GM12874 (cell line): ENCODE measurements at regions not wholly inside any gene's neighbourhood (a gene's known extent, or its start where the extent isn't known, plus 50 kb on each side); places are given as distances from the start of the nearest gene placed in this dataset.

Experiments
- TF ChIP-seq, protein P1 (sequence below): IDR thresholded peaks from 2 replicates; pipeline ENCODE4 v1.5.1; 2011; ENCODE audit warnings: low read depth, mild to moderate bottlenecking, control low read depth, low read length, moderate library complexity; ENCODE audit not compliant: insufficient read depth

DNA sequence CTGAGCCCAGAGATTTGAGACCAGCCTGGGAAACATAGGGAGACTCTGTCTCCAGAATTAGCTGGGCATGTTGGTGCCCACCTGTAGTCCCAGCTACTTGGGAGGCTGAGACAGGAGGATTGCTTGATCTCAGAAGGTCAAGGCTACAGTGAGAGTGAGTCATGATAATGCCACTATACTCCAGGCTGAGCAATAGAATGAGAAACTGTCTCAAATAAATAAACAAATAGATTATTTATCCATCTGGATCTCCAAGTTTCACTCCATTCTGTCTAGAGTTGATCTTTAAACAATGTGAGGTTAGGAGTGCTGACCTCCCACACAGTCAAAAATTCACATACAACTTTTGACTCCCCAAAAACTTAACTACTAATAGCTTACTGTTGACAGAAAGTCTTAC lies 106.8 kb upstream of the PALMD start:
- TF ChIP-seq, protein P1, sequence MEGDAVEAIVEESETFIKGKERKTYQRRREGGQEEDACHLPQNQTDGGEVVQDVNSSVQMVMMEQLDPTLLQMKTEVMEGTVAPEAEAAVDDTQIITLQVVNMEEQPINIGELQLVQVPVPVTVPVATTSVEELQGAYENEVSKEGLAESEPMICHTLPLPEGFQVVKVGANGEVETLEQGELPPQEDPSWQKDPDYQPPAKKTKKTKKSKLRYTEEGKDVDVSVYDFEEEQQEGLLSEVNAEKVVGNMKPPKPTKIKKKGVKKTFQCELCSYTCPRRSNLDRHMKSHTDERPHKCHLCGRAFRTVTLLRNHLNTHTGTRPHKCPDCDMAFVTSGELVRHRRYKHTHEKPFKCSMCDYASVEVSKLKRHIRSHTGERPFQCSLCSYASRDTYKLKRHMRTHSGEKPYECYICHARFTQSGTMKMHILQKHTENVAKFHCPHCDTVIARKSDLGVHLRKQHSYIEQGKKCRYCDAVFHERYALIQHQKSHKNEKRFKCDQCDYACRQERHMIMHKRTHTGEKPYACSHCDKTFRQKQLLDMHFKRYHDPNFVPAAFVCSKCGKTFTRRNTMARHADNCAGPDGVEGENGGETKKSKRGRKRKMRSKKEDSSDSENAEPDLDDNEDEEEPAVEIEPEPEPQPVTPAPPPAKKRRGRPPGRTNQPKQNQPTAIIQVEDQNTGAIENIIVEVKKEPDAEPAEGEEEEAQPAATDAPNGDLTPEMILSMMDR: no peak

DNA sequence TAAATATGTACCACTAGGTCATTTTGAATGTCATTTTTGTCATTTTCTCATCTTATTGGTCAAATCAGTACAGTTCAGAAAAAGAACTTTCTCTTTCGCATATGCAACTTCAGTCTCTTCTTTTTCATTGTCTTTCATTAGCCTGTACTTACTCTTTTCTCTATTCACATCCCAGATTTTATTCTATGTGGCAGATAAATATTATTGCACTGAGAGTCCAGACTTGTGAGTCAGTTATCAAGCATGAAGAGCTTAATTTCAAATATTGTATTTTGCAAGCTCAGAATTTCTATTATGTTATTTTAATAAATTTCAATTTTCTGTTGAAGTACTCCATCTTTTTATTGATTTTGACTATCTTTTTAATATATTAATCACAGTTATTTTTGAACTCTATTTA lies 105.2 kb upstream of the PALMD start:
- TF ChIP-seq, protein P1: no peak

DNA sequence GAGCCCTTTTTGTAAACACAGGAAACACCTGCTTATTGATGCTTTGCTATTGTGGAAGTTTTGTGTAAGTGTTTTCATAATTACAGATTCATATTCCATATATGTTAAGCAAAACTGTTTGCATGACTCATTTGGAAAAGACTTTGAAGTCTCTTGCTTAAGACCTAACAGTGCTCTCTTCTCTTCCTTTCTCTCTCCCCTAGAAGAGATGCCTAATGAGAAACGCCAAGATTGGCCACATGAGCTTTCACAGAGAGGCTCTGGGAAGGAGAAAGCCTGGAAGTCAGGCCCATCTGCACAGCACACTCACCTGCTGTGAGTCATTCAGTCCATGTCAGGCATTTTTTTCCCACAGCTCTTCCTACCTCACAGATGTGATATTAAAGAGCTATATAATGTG lies 101.6 kb upstream of the PALMD start:
- TF ChIP-seq, protein P1: no peak

DNA sequence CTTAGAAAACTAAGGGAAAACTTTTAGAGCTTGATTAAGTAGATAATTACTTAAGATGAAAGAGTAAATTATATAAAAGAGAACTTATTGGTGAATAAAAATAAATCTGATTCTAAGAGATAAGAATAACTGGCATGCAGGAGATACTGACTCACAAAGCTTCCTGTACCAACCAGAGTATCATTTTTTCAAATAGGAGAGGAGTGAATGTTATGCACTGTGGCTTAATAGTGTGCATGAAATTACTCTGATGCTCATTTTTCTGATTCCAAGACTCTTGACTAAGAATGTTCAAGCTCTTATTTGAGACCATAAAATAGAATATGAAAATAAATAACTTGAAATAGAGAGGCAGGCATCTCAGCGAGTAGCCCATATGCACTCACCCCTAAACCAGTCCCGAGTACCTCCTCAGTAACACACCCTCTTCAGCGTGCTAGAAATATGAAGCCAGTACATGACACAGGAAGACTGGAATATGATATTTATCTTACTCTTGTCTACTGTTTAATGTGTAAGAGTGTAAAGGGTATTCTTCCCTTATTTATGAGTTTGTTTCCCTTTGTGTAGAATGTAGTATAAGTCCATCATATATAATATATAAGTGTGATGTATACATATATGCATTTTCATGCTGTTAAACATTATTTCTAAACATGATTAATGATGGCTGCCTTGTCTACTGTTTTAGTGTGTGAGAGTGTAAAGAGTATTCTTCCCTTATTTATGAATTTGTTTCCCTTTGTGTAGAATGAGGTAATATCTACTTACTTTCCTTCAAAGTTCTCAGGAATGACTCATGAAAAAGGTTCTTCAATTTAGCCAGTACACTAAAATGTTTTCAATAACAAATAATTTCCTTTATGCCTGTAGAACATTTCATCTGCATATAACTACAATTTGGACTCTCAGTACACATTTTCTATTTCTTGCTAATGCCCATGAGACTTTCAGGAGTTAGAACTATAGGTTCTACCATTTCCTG lies 99.2 kb upstream of the PALMD start:
- TF ChIP-seq, protein P1: no peak

DNA sequence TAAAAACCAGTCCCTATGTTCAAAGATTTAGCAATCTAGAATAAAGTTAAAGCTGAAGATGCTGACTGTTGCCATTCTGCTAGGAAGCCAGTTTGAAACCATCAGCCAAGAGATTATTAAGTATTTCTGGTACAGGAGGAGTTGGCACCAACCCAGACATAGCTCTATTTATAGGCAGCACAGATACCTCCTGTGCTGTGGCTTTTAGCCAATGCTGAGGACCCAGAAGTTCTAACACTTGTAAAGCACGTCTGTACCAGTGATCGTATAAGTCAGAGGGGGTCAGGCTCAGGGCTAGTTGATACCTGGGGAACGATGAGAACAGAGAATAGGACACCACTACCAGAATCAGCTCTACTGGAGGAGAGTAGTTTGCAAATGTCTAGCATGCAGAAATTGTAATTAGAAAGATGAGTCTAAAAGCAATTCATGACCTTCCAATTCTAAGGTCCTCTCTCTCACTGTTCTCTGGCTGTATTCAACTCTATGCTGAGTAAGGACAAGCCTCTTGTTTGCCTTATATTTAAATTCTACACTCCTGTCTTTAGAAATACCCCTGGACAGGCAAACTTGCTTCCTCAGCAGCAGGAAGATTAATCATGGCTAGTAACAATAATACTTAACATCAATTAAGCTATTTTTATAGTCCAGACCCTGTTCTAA lies 96.8 kb upstream of the PALMD start:
- TF ChIP-seq, protein P1: no peak

DNA sequence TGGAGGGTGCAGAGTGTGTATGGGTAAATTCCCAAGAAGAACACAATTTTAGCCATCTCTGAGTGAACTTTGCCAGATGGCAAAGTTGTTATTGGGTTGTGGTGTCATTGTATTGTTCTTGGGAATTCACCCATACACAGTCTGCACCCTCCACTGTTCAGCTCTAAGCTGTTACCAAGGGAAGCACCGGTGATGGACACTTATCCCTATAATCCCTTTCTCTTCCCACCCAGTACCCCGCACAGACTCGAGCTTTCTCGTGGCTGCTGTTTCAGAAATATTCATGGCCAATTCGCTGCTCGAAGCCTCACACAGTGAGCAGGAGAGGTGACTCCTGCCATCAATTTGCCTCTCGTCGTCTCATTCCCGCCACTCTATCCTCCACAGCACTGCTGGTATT lies 95.7 kb upstream of the PALMD start:
- TF ChIP-seq, protein P1: no peak

DNA sequence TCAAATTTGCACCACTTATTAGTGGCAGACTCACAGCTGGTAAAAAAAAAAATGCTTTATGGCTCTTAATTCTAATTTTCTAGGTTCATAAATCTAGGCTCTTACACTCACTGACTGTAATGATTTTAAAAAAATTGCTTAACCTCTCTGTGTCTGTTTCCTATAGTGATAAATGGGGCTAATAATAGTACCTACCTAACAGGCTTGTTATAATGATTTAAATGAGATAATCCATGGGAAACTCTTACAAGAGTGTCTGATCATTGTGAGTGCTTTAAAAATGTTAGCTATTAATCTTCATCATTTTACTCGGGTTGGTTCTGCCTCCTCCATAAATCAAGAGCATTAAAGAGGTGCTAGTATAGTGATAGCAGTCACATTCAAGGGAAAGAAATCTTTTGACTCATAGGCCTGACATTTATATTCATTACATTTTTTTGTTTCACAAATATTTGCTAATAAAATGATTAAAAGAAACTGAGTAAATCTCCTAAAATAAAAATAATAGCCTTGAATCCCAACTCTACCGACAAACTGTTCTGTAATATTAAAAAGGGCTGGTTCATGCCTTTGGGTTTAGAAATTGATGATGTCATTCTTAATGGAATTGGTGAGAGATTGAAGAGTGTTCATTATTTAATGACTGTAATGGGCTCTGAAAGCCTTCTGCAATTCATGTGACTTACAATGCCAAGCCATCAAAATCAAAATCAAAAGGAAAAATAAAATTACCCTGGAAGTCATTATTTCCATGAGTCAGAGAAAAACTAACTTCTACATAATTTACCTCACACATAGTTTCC lies 93.9 kb upstream of the PALMD start:
- TF ChIP-seq, protein P1: no peak
